K562 (cell line): ENCODE measurements at regions not wholly inside any gene's neighbourhood (a gene's known extent, or its start where the extent isn't known, plus 50 kb on each side); places are given as distances from the start of the nearest gene placed in this dataset.

ENCODE experiments used
- ATAC-seq: fragments of 200-7000 bp; cut with Tn5 transposase; 3 replicates; pipeline ENCODE4 v1.9.1; 2020; ENCODE audit warnings: moderate library complexity
- BruUV-seq: library from RNA; stranded (reverse); fragments of 400-500 nt; replicated peaks from 2 replicates; lab custom pipeline; 2021; lab: Mats Ljungman, UMichigan
- CTCF ChIA-PET: fragments of 300-600 bp; formaldehyde crosslinking; extraction: SDS; loops from one replicate; lab custom pipeline; 2021; ENCODE audit warnings: low intra/inter-chr PET ratio; lab: Yijun Ruan, JAX
- POLR2A ChIA-PET: fragments of 300-600, 350-650 bp; sonication (Branson Sonifier 250); formaldehyde crosslinking; extraction: SDS; loops from one replicate; lab custom pipeline; 2021; ENCODE audit warnings: antibody characterized with exemption, inconsistent platforms; lab: Yijun Ruan, JAX
- DNase-seq, 4 experiments: peaks; one replicate each; pipeline versions ENCODE4 v3.0.0 to v3.0.0-alpha.2; 2011 to 2018; ENCODE audit warnings: low spot score in 3 of 4, mixed read lengths in 3 of 4; ENCODE audit errors: extremely low read depth in 1 of 4
- FAIRE-seq: peaks from 2 replicates; lab custom pipeline; 2011; peaks lifted over from hg19 to GRCh38; lab: Jason Lieb, UNC
- H2AFZ ChIP-seq: 2 replicates; pipeline ENCODE4 v1.6.0; 2011; ENCODE audit warnings: low read depth, low read length, control low read depth, inconsistent platforms
- H3K27ac ChIP-seq: fragments of 200-600 bp; 3 replicates; pipeline ENCODE4 v1.8.0; 2011; ENCODE audit warnings: low read depth, mild to moderate bottlenecking, control low read depth, inconsistent platforms, low read length, moderate library complexity, mixed read lengths; ENCODE audit errors: extremely low read depth
- H3K27me3 ChIP-seq, 2 experiments: fragments of 300-600 bp in 1 of 2; 2 replicates in 1 of 2; 3 replicates in 1 of 2; pipeline versions ENCODE4 v1.6.0 to v1.8.0; 2011; ENCODE audit warnings: inconsistent platforms in 2 of 2, low read length in 2 of 2, mild to moderate bottlenecking in 1 of 2, mixed read lengths in 1 of 2, moderate library complexity in 1 of 2; ENCODE audit not compliant: control insufficient read depth in 2 of 2, insufficient read depth in 2 of 2
- H3K36me3 ChIP-seq: fragments of 300-600 bp; 3 replicates; pipeline ENCODE4 v1.8.0; 2011; ENCODE audit warnings: mild to moderate bottlenecking, low read length, inconsistent platforms; ENCODE audit not compliant: control insufficient read depth, insufficient read depth
- H3K4me1 ChIP-seq, 2 experiments: fragments of 200-600 bp in 1 of 2; replicated peaks in 1 of 2; 2 replicates in 1 of 2; 3 replicates in 1 of 2; pipeline versions ENCODE4 v1.5.1 to v1.8.0; 2011; ENCODE audit warnings: inconsistent platforms in 2 of 2, low read length in 2 of 2, mild to moderate bottlenecking in 1 of 2, mixed read lengths in 1 of 2, moderate library complexity in 1 of 2; ENCODE audit not compliant: control insufficient read depth in 2 of 2, insufficient read depth in 2 of 2
- H3K4me2 ChIP-seq: 2 replicates; pipeline ENCODE4 v1.6.1; 2011; ENCODE audit warnings: low read length, control low read depth, inconsistent platforms, mixed read lengths; ENCODE audit not compliant: insufficient read depth
- H3K4me3 ChIP-seq: fragments of 200-600 bp; sonication (generic), shearing (Covaris generic); 2 replicates; pipeline ENCODE4 v1.5.1; 2016; ENCODE audit warnings: control low read depth, inconsistent platforms
- H3K79me2 ChIP-seq: fragments of 200-600 bp; 3 replicates; pipeline ENCODE4 v1.8.0; 2011; ENCODE audit warnings: low read length, inconsistent platforms; ENCODE audit not compliant: control insufficient read depth, insufficient read depth
- H3K9ac ChIP-seq, 2 experiments: 2 replicates each; pipeline versions ENCODE4 v1.6.0 to v1.6.1; 2011; ENCODE audit warnings: low read depth in 2 of 2, low read length in 2 of 2, control low read depth in 1 of 2, inconsistent platforms in 1 of 2, mild to moderate bottlenecking in 1 of 2, mixed read lengths in 1 of 2; ENCODE audit not compliant: insufficient read depth in 1 of 2
- H3K9me1 ChIP-seq: one replicate; pipeline ENCODE4 v1.6.0; 2011; ENCODE audit warnings: inconsistent platforms, mild to moderate bottlenecking, low read length, moderate library complexity; ENCODE audit not compliant: control insufficient read depth, insufficient read depth
- H3K9me3 ChIP-seq: replicated peaks from 2 replicates; pipeline ENCODE4 v1.5.1; 2011; ENCODE audit warnings: low read depth, low read length, inconsistent platforms; ENCODE audit not compliant: control insufficient read depth, insufficient read depth
- H4K20me1 ChIP-seq: replicated peaks from 2 replicates; pipeline ENCODE4 v1.6.1; 2011; ENCODE audit warnings: low read length, inconsistent platforms, mixed read lengths; ENCODE audit not compliant: control insufficient read depth, insufficient read depth
- CC2D1A ChIP-seq: fragments of 450-650 bp; IDR thresholded peaks from 2 replicates; pipeline ENCODE4 v1.6.1; 2017; ENCODE audit warnings: mild to moderate bottlenecking
- GATA2 ChIP-seq: sonication (generic); formaldehyde crosslinking; IDR thresholded peaks from 2 replicates; pipeline ENCODE4 v1.4.0; 2020; ENCODE audit warnings: mild to moderate bottlenecking, missing genetic modification reagents
- MEF2A ChIP-seq: IDR thresholded peaks from 2 replicates; pipeline ENCODE4 v1.6.1; 2011; ENCODE audit warnings: low read depth, mild to moderate bottlenecking, low read length, moderate library complexity; ENCODE audit not compliant: control insufficient read depth
- MIER1 ChIP-seq: fragments of 450-650 bp; IDR thresholded peaks from 2 replicates; pipeline ENCODE4 v1.6.1; 2016; ENCODE audit warnings: antibody characterized with exemption, mild to moderate bottlenecking, low read depth
- POLR2H ChIP-seq: IDR thresholded peaks from 2 replicates; pipeline ENCODE4 v1.6.1; 2016; ENCODE audit warnings: missing genetic modification characterization, low read depth, mild to moderate bottlenecking, control low read depth, missing compliant biosample characterization, moderate library complexity
- SAFB ChIP-seq: fragments of 200-400 bp; formaldehyde crosslinking; IDR thresholded peaks from 2 replicates; pipeline ENCODE4 v1.6.1; 2017; ENCODE audit warnings: low read depth, low read length, borderline replicate concordance
- SFPQ ChIP-seq: fragments of 200-400 bp; formaldehyde crosslinking; IDR thresholded peaks from 2 replicates; pipeline ENCODE4 v1.6.1; 2017; ENCODE audit warnings: mild to moderate bottlenecking, low read depth, low read length, moderate library complexity
- SIN3A ChIP-seq, 2 experiments: fragments of 150-350 bp in 1 of 2; IDR thresholded peaks; 2 replicates each; pipeline ENCODE4 v1.6.1; 2011 to 2016; ENCODE audit warnings: borderline replicate concordance in 2 of 2, low read depth in 2 of 2, low read length in 2 of 2, mild to moderate bottlenecking in 2 of 2, moderate library complexity in 2 of 2; ENCODE audit not compliant: control insufficient read depth in 1 of 2
- SIX5 ChIP-seq, 2 experiments: IDR thresholded peaks; 2 replicates each; pipeline ENCODE4 v1.6.1; 2011; ENCODE audit warnings: low read length in 2 of 2, borderline replicate concordance in 1 of 2, low read depth in 1 of 2, mild to moderate bottlenecking in 1 of 2, moderate library complexity in 1 of 2; ENCODE audit not compliant: insufficient read depth in 1 of 2
- TFAP4 ChIP-seq: sonication (generic); formaldehyde crosslinking; IDR thresholded peaks from 2 replicates; pipeline ENCODE4 v1.8.0; 2022; ENCODE audit warnings: missing genetic modification reagents, mild to moderate bottlenecking, moderate library complexity, borderline replicate concordance
- THRA ChIP-seq: fragments of 450-650 bp; IDR thresholded peaks from 2 replicates; pipeline ENCODE4 v1.6.1; 2017; ENCODE audit warnings: mild to moderate bottlenecking, moderate library complexity
- ZC3H11A ChIP-seq: IDR thresholded peaks from 2 replicates; pipeline ENCODE4 v1.6.1; 2012; ENCODE audit warnings: low read depth, low read length, improper control_type of control experiment
- ZNF197 ChIP-seq: fragments of 200-800 bp; sonication (Bioruptor generic); IDR thresholded peaks from 2 replicates; pipeline ENCODE4 v1.6.1; 2016; ENCODE audit warnings: low read depth, missing genetic modification characterization, missing compliant biosample characterization
- ZNF253 ChIP-seq: fragments of 250-450 bp; sonication (Bioruptor Pico); conservative IDR thresholded peaks from 2 replicates; pipeline ENCODE4 v1.6.1; 2021; ENCODE audit warnings: mild to moderate bottlenecking
- ZNF586 ChIP-seq: fragments of 450-650 bp; formaldehyde crosslinking; conservative IDR thresholded peaks from 2 replicates; pipeline ENCODE4 v1.4.0; 2020; ENCODE audit warnings: mild to moderate bottlenecking, moderate library complexity
- WGBS: fragments of 100-300 bp; shearing (Covaris generic); methylation state at CpG from one replicate; pipeline ENCODE4 v1.1.6; 2016; ENCODE audit warnings: low coverage, mixed read lengths; ENCODE audit not compliant: insufficient coverage; ENCODE audit errors: missing lambda C conversion rate; 5-methylcytosine and 5-hydroxymethylcytosine counted together
- in situ Hi-C: fragments of 300-500 bp; cut with MboI; formaldehyde crosslinking; loops from 4 replicates; pipeline ENCODE4 v1.15.0; 2018; ENCODE audit warnings: inconsistent platforms, mixed read lengths
- intact Hi-C: fragments of 100-400 bp; cut with micrococcal nuclease; formaldehyde crosslinking; loops from 2 replicates; pipeline ENCODE4 v1.14.2; 2022
- TF ChIP-seq, protein P1 (sequence below): fragments of 450-650 bp; IDR thresholded peaks from one replicate; pipeline ENCODE4 v1.6.1; 2018; ENCODE audit warnings: mild to moderate bottlenecking, moderate library complexity; ENCODE audit not compliant: partially characterized antibody

- Histone ChIP-seq H3K4me1 (no peaks in the 10 kb centered on the region), H3K9ac (no peak overlapping the region), H3K36me3 (no peaks in the 10 kb centered on the region), H3K9me3 (no peaks in the 10 kb centered on the region), H3K79me2 (no peaks in the 10 kb centered on the region), H3K27ac (no peak overlapping the region), H3K4me2 (no peak overlapping the region), H3K9me1 (no peaks in the 10 kb centered on the region), H2AFZ (no peak overlapping the region), H4K20me1 (no peaks in the 10 kb centered on the region), H3K27me3 (no peaks in the 10 kb centered on the region), H3K4me3 (no peak overlapping the region)
- BruUV-seq = no TSS peak
- intact Hi-C loops (no loop called here), in situ Hi-C loops (no loop called here)
- ChIA-PET POLR2A (no interaction called here), CTCF (no interaction called here)
- no peak for ATAC-seq
- FAIRE-seq = no peak
- 3% methylated on average over 2 of the region's 2 CpGs for WGBS
- TF ChIP-seq TFAP4 (CRISPR knock-in tag) (no peak), ZNF197 (no peak), SAFB (no peak), MIER1 (no peak), ZC3H11A (no peak), THRA (no peak), CC2D1A (no peak), SIX5 (IDR thresholded peaks at IDR 0.05; ENCODE audit: borderline replicate concordance in 1 of 2, insufficient read depth in 1 of 2, low read depth in 1 of 2, low read length in 2 of 2) (no peak), SFPQ (no peak), ZNF253 (CRISPR knock-in tag) (no peak), ZNF586 (CRISPR knock-in tag) (no peak), MEF2A (no peak), POLR2H (tag) (no peak), GATA2 (no peak), SIN3A (IDR thresholded peaks at IDR 0.05; ENCODE audit: borderline replicate concordance in 2 of 2, control insufficient read depth in 1 of 2, low read depth in 2 of 2, low read length in 2 of 2) (no peak)
- TF ChIP-seq, protein P1, sequence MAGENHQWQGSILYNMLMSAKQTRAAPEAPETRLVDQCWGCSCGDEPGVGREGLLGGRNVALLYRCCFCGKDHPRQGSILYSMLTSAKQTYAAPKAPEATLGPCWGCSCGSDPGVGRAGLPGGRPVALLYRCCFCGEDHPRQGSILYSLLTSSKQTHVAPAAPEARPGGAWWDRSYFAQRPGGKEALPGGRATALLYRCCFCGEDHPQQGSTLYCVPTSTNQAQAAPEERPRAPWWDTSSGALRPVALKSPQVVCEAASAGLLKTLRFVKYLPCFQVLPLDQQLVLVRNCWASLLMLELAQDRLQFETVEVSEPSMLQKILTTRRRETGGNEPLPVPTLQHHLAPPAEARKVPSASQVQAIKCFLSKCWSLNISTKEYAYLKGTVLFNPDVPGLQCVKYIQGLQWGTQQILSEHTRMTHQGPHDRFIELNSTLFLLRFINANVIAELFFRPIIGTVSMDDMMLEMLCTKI = no peak
- no peak for DNase-seq
Observed at GRCh38 chr6:8837343-8837742, 402.0 kb upstream of the SLC35B3 start.
